Esophagus squamous epithelium (tissue), 5 donors: ENCODE measurements at regions not wholly inside any gene's neighbourhood (a gene's known extent, or its start where the extent isn't known, plus 50 kb on each side); places are given as distances from the start of the nearest gene placed in this dataset.

Source experiments
- DNase-seq: peaks from one replicate; lab custom pipeline; 2025; lab: John Stamatoyannopoulos, UW
- H3K27ac ChIP-seq, 4 donors: fragments of 200-600 bp; sonication (generic); one replicate each; pipeline ENCODE4 v1.5.1; 2016 to 2019; ENCODE audit warnings: mild to moderate bottlenecking in 1 of 4
- H3K27me3 ChIP-seq, 4 donors: fragments of 200-600 bp; sonication (generic); 1 replicate in 3 of 4; 2 replicates in 1 of 4; pipeline versions ENCODE4 v1.5.1 to v1.6.0; 2017 to 2021; ENCODE audit warnings: antibody characterized with exemption in 1 of 4
- H3K36me3 ChIP-seq, 3 donors: fragments of 200-600 bp; sonication (generic); one replicate each; pipeline ENCODE4 v1.5.1; 2016 to 2019
- H3K4me1 ChIP-seq, 3 donors: fragments of 200-600 bp; sonication (generic); one replicate each; pipeline ENCODE4 v1.5.1; 2017 to 2019
- H3K4me3 ChIP-seq, 4 donors: fragments of 200-600 bp; sonication (generic); 1 replicate in 3 of 4; 2 replicates in 1 of 4; pipeline ENCODE4 v1.5.1; 2016 to 2019; ENCODE audit warnings: mild to moderate bottlenecking in 2 of 4, moderate library complexity in 1 of 4
- H3K9me3 ChIP-seq, 3 donors: fragments of 200-600 bp; sonication (generic); one replicate each; pipeline ENCODE4 v1.5.1; 2016 to 2019
- POLR2A ChIP-seq, 4 donors: fragments of 450-650 bp; IDR thresholded peaks; one replicate each; pipeline ENCODE4 v1.6.1; 2017; ENCODE audit warnings: antibody characterized with exemption in 4 of 4, mild to moderate bottlenecking in 4 of 4, moderate library complexity in 3 of 4
- WGBS, 2 donors: methylation state at CpG; one replicate each; pipeline ENCODE4 v1.1.5; 2018; 5-methylcytosine and 5-hydroxymethylcytosine counted together
- intact Hi-C: fragments of 100-400 bp; cut with DNase I; formaldehyde crosslinking; loops from one replicate; pipeline ENCODE4 v1.15.0; 2022
- TF ChIP-seq, protein P1 (sequence below), 6 experiments: fragments of 450-650 bp in 4 of 6; fragments of 200-600 bp in 2 of 6; sonication (generic) in 2 of 6; IDR thresholded peaks; one replicate each; pipeline ENCODE4 v1.5.1; 2016 to 2019; ENCODE audit warnings: antibody characterized with exemption in 6 of 6, mild to moderate bottlenecking in 4 of 6, moderate library complexity in 4 of 6
- donor health status: DM: yes; HTN: yes; CAD: no.

DNA sequence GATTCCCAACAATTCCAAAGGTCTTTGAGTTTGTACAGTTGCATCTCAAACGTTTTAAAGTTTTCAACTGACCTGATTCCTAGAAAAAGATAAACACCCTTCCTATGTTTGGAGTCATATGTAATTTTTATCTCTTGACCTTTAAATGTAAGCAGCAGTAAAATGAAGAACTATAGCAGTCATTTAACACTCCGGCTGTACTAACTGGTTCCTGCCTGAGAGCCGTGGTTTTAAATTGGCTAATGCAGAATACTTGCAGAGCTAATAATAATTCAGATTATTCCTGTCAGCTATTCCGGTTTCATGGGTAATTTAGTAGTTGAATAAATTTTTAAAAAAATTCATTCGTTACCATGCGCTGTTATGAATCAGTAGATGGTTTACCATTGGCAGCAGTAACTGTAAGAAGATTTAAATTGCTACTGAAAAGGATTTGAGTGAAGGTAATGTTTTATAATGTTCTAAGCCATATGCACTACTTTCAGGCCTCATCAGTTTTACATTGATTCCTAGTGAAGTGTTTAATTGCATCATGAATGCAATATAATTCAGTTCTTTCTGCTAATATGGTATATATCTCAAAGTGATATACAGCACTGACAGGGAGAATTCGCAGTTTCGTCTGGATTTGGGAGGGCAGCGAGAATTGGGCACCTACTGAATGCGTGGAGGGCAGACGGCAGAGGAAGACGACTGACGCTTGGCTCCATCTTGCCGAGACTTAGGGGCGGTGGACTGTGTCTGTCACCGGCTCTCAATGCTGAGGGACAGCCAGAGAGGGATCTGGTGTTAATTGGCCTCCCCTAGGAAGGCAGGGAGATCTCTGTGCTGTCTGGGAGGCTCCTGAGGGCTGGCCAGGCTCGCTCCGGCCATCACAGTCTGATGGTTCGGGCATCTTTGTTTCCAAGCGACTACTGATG is 217.7 kb downstream of the PHETA1 start:
- WGBS, 2 donors = 67 to 70% methylated on average over 14 to 20 of the region's 20 CpGs
- peaks cover 0 to 6% (median 0%) of the 10 kb centered on the region in 3 donors for H3K4me1 ChIP-seq
- no peaks in the 10 kb centered on the region for H3K36me3 ChIP-seq
- H3K27me3 ChIP-seq = peaks cover 0 to 60% (median 0%) of the 10 kb centered on the region in 4 donors
- TF ChIP-seq POLR2A (IDR thresholded peaks at IDR 0.05) = no peak
- TF ChIP-seq, protein P1, sequence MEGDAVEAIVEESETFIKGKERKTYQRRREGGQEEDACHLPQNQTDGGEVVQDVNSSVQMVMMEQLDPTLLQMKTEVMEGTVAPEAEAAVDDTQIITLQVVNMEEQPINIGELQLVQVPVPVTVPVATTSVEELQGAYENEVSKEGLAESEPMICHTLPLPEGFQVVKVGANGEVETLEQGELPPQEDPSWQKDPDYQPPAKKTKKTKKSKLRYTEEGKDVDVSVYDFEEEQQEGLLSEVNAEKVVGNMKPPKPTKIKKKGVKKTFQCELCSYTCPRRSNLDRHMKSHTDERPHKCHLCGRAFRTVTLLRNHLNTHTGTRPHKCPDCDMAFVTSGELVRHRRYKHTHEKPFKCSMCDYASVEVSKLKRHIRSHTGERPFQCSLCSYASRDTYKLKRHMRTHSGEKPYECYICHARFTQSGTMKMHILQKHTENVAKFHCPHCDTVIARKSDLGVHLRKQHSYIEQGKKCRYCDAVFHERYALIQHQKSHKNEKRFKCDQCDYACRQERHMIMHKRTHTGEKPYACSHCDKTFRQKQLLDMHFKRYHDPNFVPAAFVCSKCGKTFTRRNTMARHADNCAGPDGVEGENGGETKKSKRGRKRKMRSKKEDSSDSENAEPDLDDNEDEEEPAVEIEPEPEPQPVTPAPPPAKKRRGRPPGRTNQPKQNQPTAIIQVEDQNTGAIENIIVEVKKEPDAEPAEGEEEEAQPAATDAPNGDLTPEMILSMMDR (IDR thresholded peaks at IDR 0.05) = no peak
- no peak for DNase-seq
- H3K9me3 ChIP-seq = no peaks in the 10 kb centered on the region
- no peak overlapping the region for H3K4me3 ChIP-seq
- intact Hi-C loops = no loop called here
- H3K27ac ChIP-seq = no peak overlapping the region

DNA sequence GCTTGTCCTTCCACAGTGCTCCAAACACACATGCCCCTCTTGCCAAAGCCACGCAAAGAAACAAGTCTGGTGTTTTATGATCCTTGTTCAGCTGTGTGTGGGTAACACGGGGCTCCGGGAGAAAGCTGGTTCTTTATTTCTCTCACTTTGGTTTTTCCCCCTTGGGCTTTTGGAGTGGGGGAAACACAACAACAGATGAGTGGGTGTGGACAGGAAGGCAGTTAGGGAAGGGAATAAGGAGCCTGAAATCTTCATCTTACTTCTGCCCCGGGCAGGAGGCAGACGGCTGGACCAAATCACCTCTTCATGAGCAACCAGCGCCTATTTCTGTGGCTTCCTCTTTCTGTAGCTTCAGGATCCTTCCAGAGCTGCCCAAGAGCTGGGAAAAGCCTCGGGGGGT is 218.5 kb downstream of the PHETA1 start:
- Histone ChIP-seq H3K4me3 (no peak overlapping the region), H3K4me1 (peaks cover 0 to 6% (median 0%) of the 10 kb centered on the region in 3 donors), H3K27me3 (peaks cover 0 to 56% (median 0%) of the 10 kb centered on the region in 4 donors), H3K27ac (no peak overlapping the region), H3K9me3 (no peaks in the 10 kb centered on the region), H3K36me3 (no peaks in the 10 kb centered on the region)
- no peak for DNase-seq
- TF ChIP-seq, protein P1 (IDR thresholded peaks at IDR 0.05) = no peak
- TF ChIP-seq POLR2A (IDR thresholded peaks at IDR 0.05) = no peak
- WGBS, 2 donors = 10 to 17% methylated on average over 4 to 7 of the region's 7 CpGs
- intact Hi-C loops = no loop called here

DNA sequence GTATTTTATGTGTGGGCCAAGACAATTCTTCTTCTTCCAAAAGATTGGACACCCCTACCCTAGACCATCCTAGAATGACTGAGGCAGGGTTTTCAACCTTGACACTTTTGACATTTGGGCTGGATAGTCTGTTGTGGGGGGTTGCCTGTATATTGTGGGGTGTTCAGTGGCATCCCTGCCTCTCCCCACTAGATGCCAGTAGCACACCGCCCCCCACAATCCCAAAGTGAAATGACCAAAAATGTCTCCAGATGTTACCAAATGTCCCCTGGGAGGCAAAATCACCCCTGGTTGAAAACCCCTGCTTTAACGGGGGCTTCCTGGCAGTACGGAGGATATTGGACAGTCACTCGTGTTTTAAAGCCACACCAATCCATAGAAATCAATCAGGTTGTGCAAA is 219.6 kb downstream of the PHETA1 start:
- Histone ChIP-seq H3K9me3 (no peaks in the 10 kb centered on the region), H3K27ac (no peak overlapping the region), H3K36me3 (no peaks in the 10 kb centered on the region), H3K4me3 (no peak overlapping the region), H3K4me1 (peaks cover 0 to 6% (median 0%) of the 10 kb centered on the region in 3 donors), H3K27me3 (peaks cover 0 to 48% (median 0%) of the 10 kb centered on the region in 4 donors)
- intact Hi-C loops = no loop called here
- TF ChIP-seq POLR2A (IDR thresholded peaks at IDR 0.05) = no peak
- TF ChIP-seq, protein P1 (IDR thresholded peaks at IDR 0.05) = no peak
- 48 to 72% methylated on average over 3 to 4 of the region's 4 CpGs for WGBS, 2 donors
- DNase-seq = no peak

DNA sequence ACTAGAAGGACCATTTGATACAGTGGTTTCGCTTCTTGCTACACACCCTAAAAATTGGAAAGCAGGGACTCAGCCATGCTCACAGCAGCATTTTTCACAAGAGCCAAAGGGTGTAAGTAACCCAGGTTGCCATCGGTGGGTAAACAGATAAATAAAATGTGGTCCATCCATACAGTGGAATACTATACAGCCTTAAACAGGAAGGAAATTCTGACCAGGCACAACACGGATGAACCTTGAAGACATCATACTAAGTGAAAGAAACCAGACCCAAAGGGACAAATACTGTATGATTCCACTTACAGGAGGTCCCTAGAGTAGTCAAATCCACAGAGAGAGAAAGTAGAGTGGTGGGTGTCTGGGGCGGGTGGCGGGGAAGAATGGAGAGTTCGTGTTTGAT is 220.9 kb downstream of the PHETA1 start:
- DNase-seq = no peak
- H3K27me3 ChIP-seq = peaks cover 0 to 47% (median 0%) of the 10 kb centered on the region in 4 donors
- H3K36me3 ChIP-seq = no peaks in the 10 kb centered on the region
- H3K27ac ChIP-seq = no peak overlapping the region
- H3K4me3 ChIP-seq = no peak overlapping the region
- intact Hi-C loops = no loop called here
- no peak for TF ChIP-seq POLR2A (IDR thresholded peaks at IDR 0.05)
- TF ChIP-seq, protein P1 (IDR thresholded peaks at IDR 0.05) = no peak
- WGBS, 2 donors = 82 to 84% methylated on average over 6 of the region's 6 CpGs
- peaks cover 0 to 16% (median 0%) of the 10 kb centered on the region in 3 donors for H3K4me1 ChIP-seq
- no peaks in the 10 kb centered on the region for H3K9me3 ChIP-seq

DNA sequence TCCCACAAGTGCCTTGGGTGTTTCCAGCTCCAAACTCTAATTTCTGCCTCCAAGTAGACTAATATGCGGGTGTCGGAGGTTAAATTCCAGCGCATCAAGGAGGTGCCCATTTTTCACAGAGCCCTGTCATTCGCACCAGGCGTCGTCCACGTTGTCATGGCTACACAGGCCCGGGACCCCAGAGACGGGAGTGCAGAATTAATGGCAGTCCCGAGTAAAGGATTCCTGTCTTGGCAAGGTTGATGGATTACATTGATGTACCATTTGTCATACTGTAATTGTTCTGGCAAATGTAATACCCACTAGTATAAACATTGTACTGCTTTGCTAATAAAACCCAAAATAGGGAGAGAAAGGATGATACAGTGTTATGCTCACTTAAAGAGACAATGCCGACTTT is 222.9 kb upstream of the MYL2 start:
- Histone ChIP-seq H3K4me1 (peaks cover 0 to 13% (median 0%) of the 10 kb centered on the region in 3 donors), H3K4me3 (no peak overlapping the region), H3K27ac (peak overlapping the region in 1 of 4 donors; percentile 49), H3K9me3 (no peaks in the 10 kb centered on the region), H3K36me3 (no peaks in the 10 kb centered on the region), H3K27me3 (peaks cover 0 to 43% (median 0%) of the 10 kb centered on the region in 4 donors)
- intact Hi-C loops = no loop called here
- TF ChIP-seq, protein P1 (IDR thresholded peaks at IDR 0.05) = no peak
- TF ChIP-seq POLR2A (IDR thresholded peaks at IDR 0.05) = no peak
- 11 to 46% methylated on average over 1 to 4 of the region's 11 CpGs for WGBS, 2 donors
- DNase-seq = no peak
